ENCODE measurements at regions not wholly inside any gene's neighbourhood (a gene's known extent, or its start where the extent isn't known, plus 50 kb on each side); places are given as distances from the start of the nearest gene placed in this dataset.

- TF ChIP-seq, protein P1, sequence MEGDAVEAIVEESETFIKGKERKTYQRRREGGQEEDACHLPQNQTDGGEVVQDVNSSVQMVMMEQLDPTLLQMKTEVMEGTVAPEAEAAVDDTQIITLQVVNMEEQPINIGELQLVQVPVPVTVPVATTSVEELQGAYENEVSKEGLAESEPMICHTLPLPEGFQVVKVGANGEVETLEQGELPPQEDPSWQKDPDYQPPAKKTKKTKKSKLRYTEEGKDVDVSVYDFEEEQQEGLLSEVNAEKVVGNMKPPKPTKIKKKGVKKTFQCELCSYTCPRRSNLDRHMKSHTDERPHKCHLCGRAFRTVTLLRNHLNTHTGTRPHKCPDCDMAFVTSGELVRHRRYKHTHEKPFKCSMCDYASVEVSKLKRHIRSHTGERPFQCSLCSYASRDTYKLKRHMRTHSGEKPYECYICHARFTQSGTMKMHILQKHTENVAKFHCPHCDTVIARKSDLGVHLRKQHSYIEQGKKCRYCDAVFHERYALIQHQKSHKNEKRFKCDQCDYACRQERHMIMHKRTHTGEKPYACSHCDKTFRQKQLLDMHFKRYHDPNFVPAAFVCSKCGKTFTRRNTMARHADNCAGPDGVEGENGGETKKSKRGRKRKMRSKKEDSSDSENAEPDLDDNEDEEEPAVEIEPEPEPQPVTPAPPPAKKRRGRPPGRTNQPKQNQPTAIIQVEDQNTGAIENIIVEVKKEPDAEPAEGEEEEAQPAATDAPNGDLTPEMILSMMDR (IDR thresholded peaks at IDR 0.05): no peak
- TF ChIP-seq POLR2AphosphoS5 (IDR thresholded peaks at IDR 0.05; ENCODE audit: low read depth, low read length) (no peak), TCF7L2 (IDR thresholded peaks at IDR 0.05; ENCODE audit: low read depth, low read length) (no peak), REST (IDR thresholded peaks at IDR 0.05; ENCODE audit: insufficient read depth in 1 of 2, low read depth in 2 of 2, low read length in 1 of 2) (no peak)
These were observed 80.2 kb upstream of the NEBL start for GRCh38 chr10:20977300-20977699.
